Jurkat, Clone E6-1 (cell line): ENCODE measurements at regions not wholly inside any gene's neighbourhood (a gene's known extent, or its start where the extent isn't known, plus 50 kb on each side); places are given as distances from the start of the nearest gene placed in this dataset.
"Not testable (repeated sequence)": the region's sequence is repeated elsewhere in the genome, so short reads cannot be mapped to it uniquely, and the experiment has no call there.

Source experiments
- DNase-seq: peaks from one replicate; pipeline ENCODE4 v3.0.0-alpha.2; 2011; ENCODE audit warnings: low read depth, low spot score
- H3K4me3 ChIP-seq: 2 replicates; pipeline ENCODE4 v1.5.1; 2011; ENCODE audit warnings: mild to moderate bottlenecking, low read length, control low read depth, moderate library complexity

DNA sequence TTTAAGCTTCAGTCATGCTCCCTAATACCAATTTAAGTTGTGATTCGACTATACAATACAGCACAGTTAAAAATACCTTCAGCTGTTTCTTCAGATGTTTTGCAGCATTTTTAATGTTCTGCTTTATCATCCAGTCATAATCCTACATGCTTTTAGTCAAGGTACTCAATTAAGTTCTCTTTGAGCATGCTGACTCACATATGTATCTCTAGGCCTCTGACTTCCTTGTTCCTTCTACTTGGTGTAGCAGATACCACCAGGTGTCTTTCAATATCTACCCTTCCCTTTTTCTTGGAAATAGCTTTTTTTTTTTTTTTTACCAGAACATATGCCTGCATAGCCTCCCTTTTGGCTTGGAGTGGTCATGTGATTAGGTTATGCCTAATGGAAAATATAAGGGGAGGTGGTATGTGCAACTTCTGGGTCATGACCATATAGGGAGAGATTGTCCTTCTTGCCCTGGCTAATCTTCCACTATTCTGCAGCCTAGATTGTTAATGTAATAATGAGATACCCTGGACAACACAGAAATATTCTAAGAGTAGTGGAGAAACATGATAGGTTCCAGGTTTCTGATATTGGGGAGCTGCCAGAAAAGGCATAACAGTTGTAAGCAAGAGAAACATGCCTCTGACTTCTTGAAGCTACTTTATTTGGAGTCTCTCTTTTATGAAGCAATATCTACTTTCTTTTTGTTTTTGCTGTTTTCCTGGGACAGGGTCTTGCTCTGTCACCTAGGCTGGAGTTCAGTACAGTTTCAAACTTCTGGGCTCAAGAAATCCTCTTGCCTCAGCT, 737.2 kb upstream of the SLIT2 start:
- no peak for DNase-seq
- no peak overlapping the region for H3K4me3 ChIP-seq

GRCh38 chr4:19512086-19512485, 739.6 kb upstream of the SLIT2 start:
- H3K4me3 ChIP-seq, result no peak overlapping the region
- DNase-seq, result no peak

GRCh38 chr4:19510993-19511392, 740.7 kb upstream of the SLIT2 start:
- H3K4me3 ChIP-seq, result no peak overlapping the region
- DNase-seq, result no peak

GRCh38 chr4:19508442-19508841, 743.3 kb upstream of the SLIT2 start:
- no peak for DNase-seq

GRCh38 chr4:19497705-19498104, 754.0 kb upstream of the SLIT2 start:
- DNase-seq, result no peak
- no peak overlapping the region for H3K4me3 ChIP-seq

More at GRCh38 chr4:19508442-19508841, 743.3 kb upstream of the SLIT2 start:
- no peak overlapping the region for H3K4me3 ChIP-seq

GRCh38 chr4:19496756-19497155, 754.9 kb upstream of the SLIT2 start:
- DNase-seq, result no peak
- H3K4me3 ChIP-seq, result no peak overlapping the region

GRCh38 chr4:19494961-19495360, 756.7 kb upstream of the SLIT2 start:
- no peak for DNase-seq
- H3K4me3 ChIP-seq, result no peak overlapping the region

DNA sequence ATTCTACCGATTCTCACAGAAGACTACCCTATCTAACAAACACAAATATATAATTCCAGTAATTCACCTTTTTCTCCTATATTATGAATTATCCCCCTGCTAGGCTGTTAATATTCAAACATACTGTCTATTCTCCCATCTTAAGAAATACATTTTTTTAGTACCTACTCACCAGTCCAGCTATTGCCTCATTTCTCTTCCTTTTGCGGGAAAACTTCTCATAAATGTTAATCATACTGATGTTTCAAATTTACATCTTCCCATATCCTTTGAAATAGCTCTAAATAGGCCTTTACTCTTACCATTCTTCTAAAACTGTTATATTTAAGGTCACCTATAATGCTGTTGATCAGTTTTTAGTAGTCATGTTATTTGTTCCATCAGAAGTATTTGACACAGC, 759.1 kb upstream of the SLIT2 start:
- H3K4me3 ChIP-seq, result no peak overlapping the region
- no peak for DNase-seq

GRCh38 chr4:19486400-19486799, 765.3 kb upstream of the SLIT2 start:
- no peak for DNase-seq
- H3K4me3 ChIP-seq, result no peak overlapping the region

DNA sequence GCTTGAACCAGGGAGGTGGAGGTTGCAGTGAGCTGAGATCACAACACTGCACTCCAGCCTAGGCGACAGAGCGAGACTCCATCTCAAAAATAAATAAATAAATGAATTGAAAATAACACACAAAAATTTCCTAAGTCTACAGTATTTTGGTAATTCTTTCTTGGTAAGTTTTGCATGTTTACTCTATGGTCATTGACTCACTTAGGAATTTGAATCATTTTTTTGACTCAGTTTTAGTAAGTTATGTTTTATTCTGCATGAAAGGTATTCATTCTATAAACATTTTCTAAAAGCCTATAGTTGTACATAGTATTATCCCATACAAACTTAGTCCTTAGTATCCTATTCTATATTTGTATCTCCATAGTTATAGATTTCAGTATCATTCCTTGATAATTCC, 772.9 kb upstream of the SLIT2 start:
- DNase-seq, result no peak
- H3K4me3 ChIP-seq, result no peak overlapping the region

DNA sequence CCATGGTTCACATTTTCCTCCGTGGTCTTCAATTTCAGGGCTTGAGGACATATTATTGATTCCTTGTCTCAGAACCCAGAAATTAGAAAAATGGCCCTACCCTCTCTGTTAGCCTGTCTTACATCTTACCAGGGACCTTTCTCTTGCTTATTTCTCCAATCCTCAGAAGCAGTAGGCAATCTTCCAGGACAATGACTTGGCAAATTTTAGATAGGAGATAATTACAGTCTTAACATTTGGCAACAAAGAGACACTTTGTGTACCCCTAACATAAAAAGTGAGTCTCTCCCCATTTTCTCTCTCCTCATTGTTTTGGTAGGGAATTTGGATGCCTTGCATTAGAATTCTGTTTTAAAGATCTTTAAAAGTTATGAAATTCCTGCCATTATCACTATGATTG, 778.1 kb upstream of the SLIT2 start:
- no peak overlapping the region for H3K4me3 ChIP-seq
- DNase-seq, result no peak

- no peak for DNase-seq
- no peak overlapping the region for H3K4me3 ChIP-seq
Observed at GRCh38 chr4:19472666-19473065, 779.0 kb upstream of the SLIT2 start.

DNA sequence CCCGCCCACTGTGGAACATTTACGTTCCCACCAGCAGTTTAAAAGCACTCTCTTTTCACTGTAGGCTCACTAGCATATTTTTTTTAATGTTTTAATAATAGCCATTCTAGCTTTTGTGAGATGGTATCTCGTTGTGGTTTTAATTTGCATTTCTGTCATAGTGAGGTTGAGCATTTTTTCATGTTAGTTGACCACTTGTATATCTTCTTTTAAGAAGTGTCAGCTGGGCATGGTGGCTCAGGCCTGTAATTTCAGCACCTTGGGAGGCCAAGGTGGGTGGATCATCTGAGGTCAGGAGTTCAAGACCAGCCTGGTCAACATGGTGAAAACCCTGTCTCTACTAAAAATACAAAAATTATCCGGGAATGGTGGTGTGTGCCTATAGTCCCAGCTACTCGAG, 781.7 kb upstream of the SLIT2 start:
- H3K4me3 ChIP-seq, DNase-seq: not testable (repeated sequence)

- H3K4me3 ChIP-seq, result no peak overlapping the region
- no peak for DNase-seq
Observed at GRCh38 chr4:19462117-19462516, 789.6 kb upstream of the SLIT2 start.

- no peak for DNase-seq
- no peak overlapping the region for H3K4me3 ChIP-seq
Observed at GRCh38 chr4:19455850-19456602, 795.7 kb upstream of the SLIT2 start.

DNA sequence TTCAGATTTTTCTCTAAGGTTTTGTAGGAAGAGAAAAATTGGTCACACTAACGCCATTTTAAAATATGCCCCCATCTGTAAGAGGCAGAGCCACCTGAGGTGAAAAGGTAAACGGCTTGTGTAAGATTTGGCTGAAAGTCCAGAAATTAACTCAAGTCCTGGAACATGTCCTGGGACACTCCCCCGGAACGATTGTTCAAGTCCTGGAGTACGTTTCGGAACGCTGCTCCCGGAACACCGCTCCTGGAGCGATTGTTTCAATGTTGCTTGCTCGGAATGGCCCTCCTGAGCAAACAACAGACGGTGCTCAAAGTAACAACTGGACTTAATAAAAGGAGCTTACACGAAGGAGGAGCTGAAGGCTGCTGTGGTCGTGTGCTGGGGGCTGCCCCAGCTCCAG, 796.5 kb upstream of the SLIT2 start:
- no peak for DNase-seq
- H3K4me3 ChIP-seq, result no peak overlapping the region

DNA sequence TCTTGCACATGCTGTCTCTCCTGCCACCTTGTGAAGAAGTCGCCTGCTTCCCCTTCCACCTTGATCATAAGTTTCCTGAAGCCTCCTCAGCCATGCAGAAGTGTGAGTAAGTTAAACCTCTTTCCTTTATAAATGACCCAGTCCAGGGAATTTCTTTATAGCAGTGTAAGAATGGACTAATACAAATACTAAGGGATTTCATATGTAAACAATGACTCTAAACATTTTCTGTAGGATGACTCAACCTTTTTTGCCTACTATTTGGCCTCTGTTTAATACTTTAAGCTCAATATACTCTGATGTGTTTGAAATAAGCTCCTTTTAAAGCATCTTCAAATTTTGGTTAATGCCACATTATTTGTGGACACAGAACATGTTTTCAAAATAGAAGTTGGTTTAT, 813.5 kb upstream of the SLIT2 start:
- no peak for DNase-seq
- no peak overlapping the region for H3K4me3 ChIP-seq

GRCh38 chr4:19437008-19437407, 814.7 kb upstream of the SLIT2 start:
- no peak for DNase-seq
- no peak overlapping the region for H3K4me3 ChIP-seq

DNA sequence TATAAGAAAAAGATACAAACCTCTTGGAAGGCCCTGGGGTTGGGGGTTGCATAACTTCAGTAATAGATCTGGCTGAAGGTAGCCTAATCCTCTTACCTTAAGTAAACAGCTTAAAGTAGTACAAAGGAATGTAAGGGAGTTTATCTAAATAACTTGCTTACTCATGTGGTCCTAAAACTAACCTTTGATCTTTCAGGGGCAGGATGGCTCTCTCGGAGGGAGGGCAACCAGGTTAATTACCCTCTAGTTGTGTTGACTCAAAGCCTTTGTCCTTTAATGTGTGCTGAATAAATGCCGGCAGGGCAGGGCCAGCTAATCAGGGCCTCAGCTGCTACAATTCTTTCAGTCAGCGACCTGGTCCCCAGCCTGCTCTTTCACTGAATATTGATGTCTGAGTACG, 822.0 kb upstream of the SLIT2 start:
- H3K4me3 ChIP-seq, result no peak overlapping the region
- no peak for DNase-seq

DNA sequence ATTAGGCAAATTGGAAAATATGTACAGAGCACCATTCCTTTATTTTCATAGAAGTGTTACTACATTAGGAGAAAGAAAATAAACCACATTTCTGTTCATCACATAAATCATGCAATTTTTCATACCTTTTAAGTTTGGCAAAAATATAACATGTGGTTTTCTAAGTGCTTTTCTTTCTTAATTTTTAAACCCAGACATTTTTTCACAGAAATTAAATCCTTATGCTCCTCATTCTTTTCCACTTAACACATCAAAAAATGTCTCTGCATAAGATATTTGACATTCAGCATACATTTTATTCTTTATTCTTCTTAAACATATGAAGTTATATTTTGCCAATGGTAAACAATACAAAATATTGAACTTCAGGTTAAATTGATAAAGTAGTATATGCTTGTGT, 826.6 kb upstream of the SLIT2 start:
- no peak overlapping the region for H3K4me3 ChIP-seq
- no peak for DNase-seq

GRCh38 chr4:19417256-19417655, 834.4 kb upstream of the SLIT2 start:
- no peak for DNase-seq
- no peak overlapping the region for H3K4me3 ChIP-seq
